HEK293 (cell line): ENCODE measurements at regions not wholly inside any gene's neighbourhood (a gene's known extent, or its start where the extent isn't known, plus 50 kb on each side); places are given as distances from the start of the nearest gene placed in this dataset.

Experiments
- CTCF ChIA-PET: fragments of 350-600 bp; formaldehyde crosslinking; extraction: SDS; loops from one replicate; lab custom pipeline; 2021; ENCODE audit warnings: antibody characterized with exemption; lab: Yijun Ruan, JAX
- POLR2A ChIA-PET: fragments of 300-600 bp; formaldehyde crosslinking; extraction: SDS; loops from one replicate; lab custom pipeline; 2020; ENCODE audit warnings: antibody characterized with exemption, inconsistent platforms; lab: Yijun Ruan, JAX
- H3K27ac ChIP-seq: fragments of 200-500 bp; sonication (Bioruptor generic); 2 replicates; pipeline ENCODE4 v1.5.1; 2014; ENCODE audit warnings: low read depth, low read length, control low read depth, inconsistent platforms; ENCODE audit errors: extremely low read depth
- H3K36me3 ChIP-seq, 2 experiments: fragments of 200-500 bp in 1 of 2; sonication (Bioruptor generic) in 1 of 2; 1 replicate in 1 of 2; 2 replicates in 1 of 2; pipeline ENCODE4 v1.5.1; 2014 to 2017; ENCODE audit warnings: inconsistent platforms in 2 of 2, low read length in 2 of 2; ENCODE audit not compliant: control insufficient read depth in 2 of 2, insufficient read depth in 1 of 2
- H3K4me1 ChIP-seq: fragments of 200-500 bp; sonication (Bioruptor generic); 2 replicates; pipeline ENCODE4 v1.5.1; 2014; ENCODE audit warnings: mild to moderate bottlenecking, low read length, inconsistent platforms; ENCODE audit not compliant: control insufficient read depth, insufficient read depth
- H3K4me3 ChIP-seq: 2 replicates; pipeline ENCODE4 v1.5.1; 2011; ENCODE audit warnings: low read depth, mild to moderate bottlenecking, control low read depth, low read length, moderate library complexity
- H3K9me3 ChIP-seq: fragments of 200-500 bp; sonication (Bioruptor generic); 2 replicates; pipeline ENCODE4 v1.5.1; 2014; ENCODE audit warnings: low read depth, low read length, inconsistent platforms; ENCODE audit not compliant: control insufficient read depth, insufficient read depth
- TRIM28 ChIP-seq: IDR thresholded peaks from 2 replicates; pipeline ENCODE4 v1.6.1; 2011; ENCODE audit warnings: low read length, control low read depth, borderline replicate concordance
- ZBTB1 ChIP-seq: fragments of 450-650 bp; formaldehyde crosslinking; IDR thresholded peaks from 2 replicates; pipeline ENCODE4 v1.5.1; 2016; ENCODE audit warnings: missing biosample characterization, missing genetic modification characterization
- ZBTB17 ChIP-seq: fragments of 450-650 bp; formaldehyde crosslinking; IDR thresholded peaks from 2 replicates; pipeline ENCODE4 v1.5.1; 2016; ENCODE audit warnings: missing biosample characterization, missing genetic modification characterization
- ZBTB20 ChIP-seq: fragments of 450-650 bp; formaldehyde crosslinking; IDR thresholded peaks from 2 replicates; pipeline ENCODE4 v1.5.1; 2016; ENCODE audit warnings: missing biosample characterization, missing genetic modification characterization
- ZNF202 ChIP-seq: fragments of 450-650 bp; formaldehyde crosslinking; IDR thresholded peaks from 2 replicates; pipeline ENCODE4 v1.5.1; 2016; ENCODE audit warnings: missing biosample characterization, missing genetic modification characterization, borderline replicate concordance
- ZNF449 ChIP-seq: fragments of 450-650 bp; formaldehyde crosslinking; IDR thresholded peaks from 2 replicates; pipeline ENCODE4 v1.5.1; 2017; ENCODE audit warnings: missing biosample characterization, mild to moderate bottlenecking, missing genetic modification characterization, moderate library complexity
- ZNF510 ChIP-seq: fragments of 450-650 bp; formaldehyde crosslinking; IDR thresholded peaks from 2 replicates; pipeline ENCODE4 v1.5.1; 2018; ENCODE audit warnings: mild to moderate bottlenecking, missing genetic modification characterization, missing biosample characterization; ENCODE audit not compliant: insufficient replicate concordance
- ZNF529 ChIP-seq: fragments of 450-650 bp; formaldehyde crosslinking; IDR thresholded peaks from 2 replicates; pipeline ENCODE4 v1.5.1; 2017; ENCODE audit warnings: missing genetic modification characterization, missing biosample characterization; ENCODE audit not compliant: insufficient replicate concordance
- ZNF580 ChIP-seq: fragments of 450-650 bp; formaldehyde crosslinking; IDR thresholded peaks from 2 replicates; pipeline ENCODE4 v1.5.1; 2016; ENCODE audit warnings: missing biosample characterization, missing genetic modification characterization
- ZNF610 ChIP-seq: fragments of 450-650 bp; formaldehyde crosslinking; IDR thresholded peaks from 2 replicates; pipeline ENCODE4 v1.5.1; 2016; ENCODE audit warnings: missing biosample characterization, missing genetic modification characterization, borderline replicate concordance
- ZNF629 ChIP-seq: fragments of 450-650 bp; formaldehyde crosslinking; IDR thresholded peaks from 2 replicates; pipeline ENCODE4 v1.5.1; 2017; ENCODE audit warnings: missing biosample characterization, missing genetic modification characterization
- ZNF660 ChIP-seq: fragments of 450-650 bp; IDR thresholded peaks from 2 replicates; pipeline ENCODE4 v1.5.1; 2018; ENCODE audit warnings: missing biosample characterization, mild to moderate bottlenecking, missing genetic modification characterization
- ZNF701 ChIP-seq: fragments of 450-650 bp; formaldehyde crosslinking; IDR thresholded peaks from 2 replicates; pipeline ENCODE4 v1.5.1; 2016; ENCODE audit warnings: missing biosample characterization, missing genetic modification characterization
- ZSCAN16 ChIP-seq: fragments of 450-650 bp; formaldehyde crosslinking; IDR thresholded peaks from 2 replicates; pipeline ENCODE4 v1.5.1; 2016; ENCODE audit warnings: missing biosample characterization, missing genetic modification characterization
- TF ChIP-seq, protein P1 (sequence below): fragments of 450-650 bp; formaldehyde crosslinking; conservative IDR thresholded peaks from 2 replicates; pipeline ENCODE4 v1.5.1; 2016; ENCODE audit warnings: low read depth, missing biosample characterization, missing genetic modification characterization
- TF ChIP-seq, protein P2 (sequence below): fragments of 450-650 bp; formaldehyde crosslinking; IDR thresholded peaks from 2 replicates; pipeline ENCODE4 v1.5.1; 2016; ENCODE audit warnings: missing biosample characterization, missing genetic modification characterization

- no peaks in the 10 kb centered on the region for H3K4me1 ChIP-seq
- H3K4me3 ChIP-seq, result no peak overlapping the region
- no peaks in the 10 kb centered on the region for H3K9me3 ChIP-seq
- no peak overlapping the region for H3K27ac ChIP-seq
- ChIA-PET POLR2A (no interaction called here), CTCF (interaction anchor here (0.6 to 3.4 kb wide), 31 partner anchors 10 to 1212 kb away, joined by 3 to 13 read pairs (median 5); no protein-coding TSS in a partner anchor)
- H3K36me3 ChIP-seq, result no peaks in the 10 kb centered on the region
- TF ChIP-seq ZBTB20 (tag by site-specific recombination) (peak; percentile 79), ZNF660 (tag by site-specific recombination) (0 out of 2 replicates have a peak, but pooled peaks have one; percentile 12)
- TF ChIP-seq, protein P1, sequence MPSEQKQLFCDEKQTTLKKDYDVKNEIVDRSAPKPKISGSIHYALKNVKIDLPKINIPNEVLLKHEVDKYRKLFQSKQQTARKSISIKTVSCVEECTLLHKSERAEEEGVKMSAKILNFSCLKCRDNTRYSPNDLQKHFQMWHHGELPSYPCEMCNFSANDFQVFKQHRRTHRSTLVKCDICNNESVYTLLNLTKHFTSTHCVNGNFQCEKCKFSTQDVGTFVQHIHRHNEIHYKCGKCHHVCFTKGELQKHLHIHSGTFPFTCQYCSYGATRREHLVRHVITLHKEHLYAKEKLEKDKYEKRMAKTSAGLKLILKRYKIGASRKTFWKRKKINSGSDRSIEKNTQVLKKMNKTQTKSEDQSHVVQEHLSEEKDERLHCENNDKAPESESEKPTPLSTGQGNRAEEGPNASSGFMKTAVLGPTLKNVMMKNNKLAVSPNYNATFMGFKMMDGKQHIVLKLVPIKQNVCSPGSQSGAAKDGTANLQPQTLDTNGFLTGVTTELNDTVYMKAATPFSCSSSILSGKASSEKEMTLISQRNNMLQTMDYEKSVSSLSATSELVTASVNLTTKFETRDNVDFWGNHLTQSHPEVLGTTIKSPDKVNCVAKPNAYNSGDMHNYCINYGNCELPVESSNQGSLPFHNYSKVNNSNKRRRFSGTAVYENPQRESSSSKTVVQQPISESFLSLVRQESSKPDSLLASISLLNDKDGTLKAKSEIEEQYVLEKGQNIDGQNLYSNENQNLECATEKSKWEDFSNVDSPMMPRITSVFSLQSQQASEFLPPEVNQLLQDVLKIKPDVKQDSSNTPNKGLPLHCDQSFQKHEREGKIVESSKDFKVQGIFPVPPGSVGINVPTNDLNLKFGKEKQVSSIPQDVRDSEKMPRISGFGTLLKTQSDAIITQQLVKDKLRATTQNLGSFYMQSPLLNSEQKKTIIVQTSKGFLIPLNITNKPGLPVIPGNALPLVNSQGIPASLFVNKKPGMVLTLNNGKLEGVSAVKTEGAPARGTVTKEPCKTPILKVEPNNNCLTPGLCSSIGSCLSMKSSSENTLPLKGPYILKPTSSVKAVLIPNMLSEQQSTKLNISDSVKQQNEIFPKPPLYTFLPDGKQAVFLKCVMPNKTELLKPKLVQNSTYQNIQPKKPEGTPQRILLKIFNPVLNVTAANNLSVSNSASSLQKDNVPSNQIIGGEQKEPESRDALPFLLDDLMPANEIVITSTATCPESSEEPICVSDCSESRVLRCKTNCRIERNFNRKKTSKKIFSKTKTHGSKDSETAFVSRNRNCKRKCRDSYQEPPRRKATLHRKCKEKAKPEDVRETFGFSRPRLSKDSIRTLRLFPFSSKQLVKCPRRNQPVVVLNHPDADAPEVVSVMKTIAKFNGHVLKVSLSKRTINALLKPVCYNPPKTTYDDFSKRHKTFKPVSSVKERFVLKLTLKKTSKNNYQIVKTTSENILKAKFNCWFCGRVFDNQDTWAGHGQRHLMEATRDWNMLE (tag by site-specific recombination), result no peak
Observed at GRCh38 chr9:84397822-84398221, 57.3 kb upstream of the SLC28A3 start.

- no peaks in the 10 kb centered on the region for H3K9me3 ChIP-seq
- CTCF ChIA-PET, result interaction anchor here (0.6 kb wide), 1 partner anchor 261 kb away, joined by 3 read pairs; no protein-coding TSS in a partner anchor
- H3K4me3 ChIP-seq, result no peak overlapping the region
- H3K27ac ChIP-seq, result no peak overlapping the region
- no peaks in the 10 kb centered on the region for H3K36me3 ChIP-seq
- POLR2A ChIA-PET, result no interaction called here
- H3K4me1 ChIP-seq, result no peaks in the 10 kb centered on the region
- TF ChIP-seq ZNF610 (tag by site-specific recombination) (no peak), TRIM28 (no peak), ZBTB1 (tag by site-specific recombination) (no peak), ZNF629 (tag by site-specific recombination) (no peak), ZNF202 (no peak), ZNF529 (tag by site-specific recombination) (no peak), ZNF701 (no peak), ZNF510 (no peak), ZNF580 (no peak), ZBTB17 (tag by site-specific recombination) (no peak), ZNF449 (tag by site-specific recombination) (no peak), ZSCAN16 (tag by site-specific recombination) (no peak)
- TF ChIP-seq, protein P2, sequence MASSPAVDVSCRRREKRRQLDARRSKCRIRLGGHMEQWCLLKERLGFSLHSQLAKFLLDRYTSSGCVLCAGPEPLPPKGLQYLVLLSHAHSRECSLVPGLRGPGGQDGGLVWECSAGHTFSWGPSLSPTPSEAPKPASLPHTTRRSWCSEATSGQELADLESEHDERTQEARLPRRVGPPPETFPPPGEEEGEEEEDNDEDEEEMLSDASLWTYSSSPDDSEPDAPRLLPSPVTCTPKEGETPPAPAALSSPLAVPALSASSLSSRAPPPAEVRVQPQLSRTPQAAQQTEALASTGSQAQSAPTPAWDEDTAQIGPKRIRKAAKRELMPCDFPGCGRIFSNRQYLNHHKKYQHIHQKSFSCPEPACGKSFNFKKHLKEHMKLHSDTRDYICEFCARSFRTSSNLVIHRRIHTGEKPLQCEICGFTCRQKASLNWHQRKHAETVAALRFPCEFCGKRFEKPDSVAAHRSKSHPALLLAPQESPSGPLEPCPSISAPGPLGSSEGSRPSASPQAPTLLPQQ (tag by site-specific recombination), result no peak
Observed at GRCh38 chr9:84402517-84402916, 62.0 kb upstream of the SLC28A3 start.
